ENCODE measurements at regions not wholly inside any gene's neighbourhood (a gene's known extent, or its start where the extent isn't known, plus 50 kb on each side); places are given as distances from the start of the nearest gene placed in this dataset.

- no peak for TF ChIP-seq YY1 (IDR thresholded peaks at IDR 0.05; ENCODE audit: extremely low read depth, insufficient replicate concordance, low read depth, low read length)
- no peak for TF ChIP-seq SIN3A (IDR thresholded peaks at IDR 0.05; ENCODE audit: low read depth)
- TF ChIP-seq MAX (IDR thresholded peaks at IDR 0.05), result no peak
- TF ChIP-seq EZH2 (IDR thresholded peaks at IDR 0.05), result no peak
Observed at GRCh38 chr14:58836303-58836974, 198.7 kb downstream of the DACT1 start.
